Suppressor macrophage treated with lipopolysaccharide for 4 hours (primary cell): ENCODE measurements at regions not wholly inside any gene's neighbourhood (a gene's known extent, or its start where the extent isn't known, plus 50 kb on each side); places are given as distances from the start of the nearest gene placed in this dataset.
A peak's percentile ranks its signal among the peaks of the same experiment; 100 is the strongest.

Experiments
- DNase-seq: peaks from one replicate; pipeline ENCODE4 v3.0.0-alpha.2; 2020

DNA sequence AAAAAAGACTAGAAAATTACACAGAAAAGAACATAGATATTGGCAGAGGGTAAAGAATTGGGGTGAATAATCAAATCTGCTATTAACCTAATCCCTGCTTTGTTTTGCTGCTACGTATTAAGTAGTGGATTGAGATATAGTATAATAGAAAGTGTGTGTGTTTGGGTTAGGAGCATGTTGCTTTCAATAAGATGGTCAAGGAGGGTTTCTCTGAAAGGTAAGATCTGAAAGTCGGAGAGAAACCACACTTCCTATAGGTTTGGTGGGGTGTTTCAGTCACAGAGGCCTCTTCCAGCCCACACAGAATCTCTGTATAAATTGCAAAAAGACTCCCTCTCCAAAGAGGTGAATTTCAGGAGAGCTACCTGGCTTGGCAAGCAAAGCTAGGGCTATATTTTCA, 345.7 kb upstream of the SATB1 start:
- no peak for DNase-seq

GRCh38 chr3:18767756-18768303, 342.7 kb upstream of the SATB1 start:
- DNase-seq: no peak

DNA sequence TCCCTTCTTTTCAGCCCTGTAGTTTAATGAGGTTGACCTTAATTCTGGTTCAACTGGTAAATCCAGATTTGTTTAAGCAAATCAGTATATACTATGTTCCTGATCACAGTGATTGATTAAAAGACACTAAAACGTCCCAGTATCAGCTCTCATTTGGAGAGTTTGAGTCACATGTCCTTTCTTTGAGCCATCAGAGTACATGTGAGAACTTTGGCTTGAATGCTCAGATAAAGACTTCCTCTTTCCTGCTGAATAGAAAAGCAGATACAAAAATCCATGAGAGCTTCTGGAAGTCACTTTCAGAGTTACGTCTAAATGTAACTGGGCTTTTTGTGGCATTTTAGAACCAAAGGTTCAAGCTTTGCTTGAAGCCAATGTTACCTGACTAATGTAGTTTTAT, 341.8 kb upstream of the SATB1 start:
- peak; percentile 34 for DNase-seq

- no peak for DNase-seq
Measured at GRCh38 chr3:18765662-18766061, 340.5 kb upstream of the SATB1 start.

DNA sequence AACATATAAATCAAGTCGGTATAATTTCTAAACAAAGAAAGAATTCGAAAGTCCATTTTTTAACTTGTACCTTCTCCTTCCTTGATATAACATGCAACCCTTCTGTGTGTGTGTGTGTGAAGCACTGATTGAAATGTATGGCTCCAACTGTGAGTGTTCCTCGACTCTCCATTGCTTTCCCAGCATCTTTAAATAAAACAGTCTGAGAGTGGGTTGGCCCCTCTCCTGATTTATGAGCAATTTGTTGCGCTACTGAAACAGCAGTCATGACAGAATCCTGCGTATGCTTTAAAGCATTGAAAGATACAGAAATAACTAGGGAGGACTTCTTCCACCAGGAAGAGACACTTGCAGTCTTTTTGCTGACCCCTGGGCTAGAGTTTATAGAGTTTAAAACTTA, 340.0 kb upstream of the SATB1 start:
- DNase-seq: no peak

GRCh38 chr3:18761530-18761929, 336.4 kb upstream of the SATB1 start:
- no peak for DNase-seq

- peak; percentile 86 for DNase-seq
Measured at GRCh38 chr3:18758047-18758704, 333.0 kb upstream of the SATB1 start.

DNA sequence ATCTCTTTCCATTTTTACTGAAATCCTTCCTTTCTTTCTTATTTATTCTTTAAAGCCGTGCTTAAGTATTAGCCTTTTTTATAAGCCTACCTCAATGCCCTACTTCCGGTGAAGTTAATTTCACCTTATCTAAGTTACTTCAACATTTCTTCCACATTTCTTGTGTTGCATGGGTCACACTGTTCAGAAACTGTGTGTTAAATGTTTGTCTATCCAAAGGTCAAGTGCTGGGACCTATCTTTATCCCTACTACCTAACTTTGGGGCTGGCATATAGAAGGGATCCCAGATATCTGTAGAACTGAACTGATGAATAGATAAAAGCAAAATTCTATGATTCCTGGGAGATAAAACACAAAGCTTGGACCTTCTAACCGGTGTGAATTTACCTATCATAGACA, 332.3 kb upstream of the SATB1 start:
- no peak for DNase-seq

DNA sequence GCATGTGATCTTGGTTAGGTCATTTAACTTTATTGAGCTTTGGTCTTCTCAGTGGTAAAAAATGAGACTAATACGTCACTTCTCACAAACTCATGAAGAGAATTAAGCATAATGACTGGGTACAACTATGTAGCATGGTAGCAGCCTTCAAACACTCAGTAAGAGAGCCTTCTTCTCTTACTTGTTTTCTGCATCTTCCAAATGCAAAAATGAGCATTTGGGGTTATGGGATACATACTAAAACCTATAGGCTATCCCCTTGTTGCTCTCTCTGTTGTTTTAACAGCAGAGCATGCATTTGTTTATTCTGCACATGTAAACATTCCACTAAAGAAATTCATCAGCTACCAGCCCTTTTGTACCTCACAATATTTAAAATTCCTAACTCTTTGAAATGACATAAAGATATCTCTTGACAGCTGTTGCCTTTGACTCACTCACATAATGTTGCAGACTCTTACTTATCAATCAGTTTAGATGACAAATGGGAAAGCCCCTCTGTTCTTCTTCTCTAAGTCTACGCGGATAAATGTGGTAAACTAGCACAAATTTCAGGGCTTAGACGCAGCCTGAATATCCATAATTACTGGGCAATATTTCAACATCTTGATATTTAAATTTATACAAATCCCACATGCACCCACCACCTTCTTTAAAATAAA, 327.3 kb upstream of the SATB1 start:
- peak; percentile 23 for DNase-seq

DNA sequence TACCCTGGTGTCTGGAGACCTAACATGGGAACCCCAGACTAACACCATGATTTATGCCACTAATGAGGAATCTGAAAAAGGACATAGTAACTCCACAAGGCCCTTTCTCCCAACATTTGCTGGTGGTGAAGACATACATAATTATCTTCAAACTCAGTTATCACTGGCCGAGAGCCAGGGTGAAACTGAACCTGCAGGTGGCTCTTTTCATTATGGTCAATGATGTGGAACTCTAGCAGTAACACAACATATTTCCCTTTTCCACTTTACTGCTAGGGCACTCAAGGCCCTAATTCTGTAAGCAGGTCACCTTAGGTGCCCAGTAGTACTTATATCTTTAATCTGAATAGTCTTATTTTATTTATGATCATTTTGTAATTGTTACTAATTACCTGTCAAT, 326.4 kb upstream of the SATB1 start:
- DNase-seq: no peak

GRCh38 chr3:18747383-18747782, 322.2 kb upstream of the SATB1 start:
- peak; percentile 85 for DNase-seq

DNA sequence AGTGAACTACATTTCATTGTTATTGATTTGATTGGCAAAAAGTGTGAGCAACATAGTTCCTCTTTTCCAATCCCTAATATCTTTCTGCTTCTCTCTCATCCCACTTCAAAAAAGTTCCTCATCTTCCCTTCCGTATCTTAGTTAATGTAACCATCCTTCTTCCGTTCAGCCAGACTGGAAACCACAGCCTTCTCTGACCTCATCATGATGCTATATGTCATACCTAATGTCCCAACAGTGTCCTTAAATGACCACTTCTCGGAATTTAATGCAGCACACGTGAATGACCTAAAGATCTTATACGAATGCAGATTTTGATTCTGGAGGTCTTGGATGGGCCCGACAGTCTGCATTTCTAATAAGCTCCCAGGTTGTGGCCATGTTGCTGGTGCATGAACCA, 320.3 kb upstream of the SATB1 start:
- DNase-seq: peak; percentile 92

DNA sequence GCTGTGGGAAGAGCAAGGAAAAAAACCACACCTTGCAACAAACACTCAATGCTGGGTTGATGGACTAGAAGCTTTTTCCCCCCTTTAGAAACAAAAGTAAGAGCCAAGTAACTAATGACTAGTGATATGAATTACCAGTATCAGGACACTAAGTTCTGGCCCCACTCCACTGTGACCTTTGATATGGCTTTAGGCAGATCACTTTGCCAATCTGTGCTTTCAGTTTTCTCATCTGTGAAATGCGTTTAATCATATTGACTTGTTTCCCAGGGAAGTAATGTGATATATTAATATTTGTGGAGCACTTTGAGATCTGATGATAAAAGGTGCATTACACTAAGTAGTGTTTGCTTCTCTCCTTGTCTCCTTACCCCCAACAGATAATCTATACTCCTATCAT, 319.3 kb upstream of the SATB1 start:
- DNase-seq: peak; percentile 46

GRCh38 chr3:18743761-18744160, 318.6 kb upstream of the SATB1 start:
- DNase-seq: peak; percentile 58

GRCh38 chr3:18740631-18741583, 315.8 kb upstream of the SATB1 start:
- DNase-seq: peak; percentile 93

- peak; percentile 90 for DNase-seq
Measured at GRCh38 chr3:18739099-18739433, 313.9 kb upstream of the SATB1 start.

DNA sequence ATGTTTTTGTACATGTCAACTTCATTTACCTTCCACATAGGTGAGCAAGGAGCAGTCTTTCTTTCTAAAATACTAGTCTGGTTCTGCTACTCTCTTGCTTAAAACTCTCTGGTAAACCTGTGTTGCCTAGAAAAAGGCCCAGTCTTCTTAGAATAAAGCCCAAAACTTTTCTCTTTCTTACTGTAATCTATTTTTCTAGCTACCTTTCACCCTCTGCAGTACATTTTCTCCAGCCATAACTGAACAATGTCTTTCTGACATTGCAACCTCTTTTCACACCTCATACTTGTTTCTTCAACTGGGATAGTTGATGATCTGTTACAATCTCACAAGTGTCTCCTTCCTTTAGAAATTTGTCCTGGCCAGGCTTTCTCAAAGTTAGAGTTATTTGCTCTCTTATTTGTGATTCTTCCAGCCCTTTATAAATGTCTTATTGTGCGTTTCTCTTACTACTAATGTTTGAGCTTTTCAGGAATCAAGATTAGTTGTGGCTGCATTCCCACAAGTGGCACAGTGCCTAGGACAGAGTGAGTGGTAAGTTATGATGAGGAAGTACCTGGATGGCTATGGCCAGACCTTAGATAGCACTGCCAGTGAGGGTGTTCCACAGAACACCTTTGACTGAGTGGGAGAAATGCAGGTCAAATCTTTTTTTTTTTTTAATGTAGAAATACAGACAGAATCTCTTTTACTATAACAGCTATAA, 313.4 kb upstream of the SATB1 start:
- no peak for DNase-seq

DNA sequence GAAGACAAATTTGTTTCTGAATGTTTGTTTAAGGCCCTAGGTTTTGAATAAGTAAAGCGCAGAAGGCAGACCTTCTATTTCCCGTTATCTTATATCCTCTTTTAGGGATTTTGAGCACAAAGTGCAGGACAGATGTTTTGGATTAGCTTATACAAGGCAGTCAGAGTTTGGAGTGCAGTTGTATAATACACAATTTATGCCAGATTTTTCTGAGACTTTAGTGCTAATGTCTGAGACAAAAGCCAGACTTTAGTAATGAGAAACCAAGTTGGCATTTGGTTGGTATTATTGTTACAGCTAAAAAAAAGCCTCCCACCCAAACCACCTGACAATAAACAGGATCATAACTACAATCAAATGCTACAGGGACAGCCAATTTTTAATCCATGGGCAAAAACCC, 309.9 kb upstream of the SATB1 start:
- no peak for DNase-seq

GRCh38 chr3:18734309-18734708, 309.2 kb upstream of the SATB1 start:
- DNase-seq: no peak

- DNase-seq: no peak
Measured at GRCh38 chr3:18732474-18732873, 307.3 kb upstream of the SATB1 start.

DNA sequence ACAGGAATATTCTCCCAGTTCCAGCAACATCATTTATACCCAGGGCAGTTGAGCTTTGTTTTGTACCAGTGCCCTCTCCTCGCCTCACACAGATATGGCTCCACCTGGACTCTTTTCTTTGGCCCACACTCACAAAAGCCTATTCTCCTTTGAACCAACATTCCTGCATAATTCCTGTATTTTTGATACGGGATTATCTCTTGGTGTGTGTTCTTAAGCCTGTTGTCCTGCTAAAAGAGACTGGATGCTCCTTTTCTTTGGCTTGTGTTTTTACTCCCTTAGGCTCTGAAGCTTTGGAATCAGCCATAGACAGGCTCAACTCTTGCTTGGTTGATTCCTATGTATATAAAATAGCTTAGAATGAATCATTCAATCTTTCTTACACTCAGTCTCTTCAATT, 305.4 kb upstream of the SATB1 start:
- no peak for DNase-seq

GRCh38 chr3:18729671-18730070, 304.5 kb upstream of the SATB1 start:
- no peak for DNase-seq
